Endothelial cell of hepatic sinusoid (primary cell): ENCODE measurements at regions not wholly inside any gene's neighbourhood (a gene's known extent, or its start where the extent isn't known, plus 50 kb on each side); places are given as distances from the start of the nearest gene placed in this dataset.
"Not testable (repeated sequence)": the region's sequence is repeated elsewhere in the genome, so short reads cannot be mapped to it uniquely, and the experiment has no call there.

ENCODE experiments used
- in situ Hi-C: cut with HindIII; loops from 2 replicates; pipeline ENCODE4 v1.10.0; 2017; ENCODE audit warnings: low sequenced_read_pairs

DNA sequence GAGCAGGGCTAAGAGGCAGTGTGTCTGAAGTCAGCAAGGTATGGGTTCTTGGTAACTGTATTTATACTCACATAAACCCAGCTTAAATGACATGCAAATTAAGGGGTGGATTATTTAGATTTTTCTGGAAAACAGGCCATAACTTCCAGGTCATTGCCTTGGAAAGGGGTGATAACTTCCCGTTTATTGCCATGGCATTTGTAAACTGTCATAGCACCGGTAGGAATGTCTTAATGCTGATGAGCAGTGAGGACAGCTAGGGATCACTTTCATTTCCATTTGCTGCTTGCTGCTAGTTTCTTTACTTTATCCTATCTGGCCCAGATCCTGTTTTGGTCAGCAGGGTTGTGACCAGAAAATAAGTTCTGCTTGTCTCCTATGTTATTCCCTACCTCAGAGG lies 1336.7 kb downstream of the CDH11 start:
- in situ Hi-C loops, result no loop called here

DNA sequence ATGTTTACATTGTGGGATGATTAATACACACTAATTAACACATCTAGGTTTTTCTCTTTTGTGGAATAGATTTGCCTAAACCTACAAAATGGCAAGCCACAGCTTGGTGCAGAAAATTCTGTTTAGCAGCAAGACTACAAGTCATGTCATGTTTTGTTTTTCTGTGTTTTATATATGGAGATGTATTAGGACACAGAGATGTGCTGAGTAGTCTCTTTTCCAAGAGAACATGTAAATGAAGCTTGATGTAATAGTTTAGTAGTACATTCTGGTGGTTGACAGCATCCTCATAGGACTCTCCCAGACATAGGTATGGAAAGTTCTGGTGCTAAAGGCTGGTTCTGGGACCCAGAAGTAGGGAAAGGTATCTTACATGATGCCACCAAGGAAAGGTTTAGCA lies 1345.4 kb downstream of the CDH11 start:
- in situ Hi-C loops, result no loop called here

DNA sequence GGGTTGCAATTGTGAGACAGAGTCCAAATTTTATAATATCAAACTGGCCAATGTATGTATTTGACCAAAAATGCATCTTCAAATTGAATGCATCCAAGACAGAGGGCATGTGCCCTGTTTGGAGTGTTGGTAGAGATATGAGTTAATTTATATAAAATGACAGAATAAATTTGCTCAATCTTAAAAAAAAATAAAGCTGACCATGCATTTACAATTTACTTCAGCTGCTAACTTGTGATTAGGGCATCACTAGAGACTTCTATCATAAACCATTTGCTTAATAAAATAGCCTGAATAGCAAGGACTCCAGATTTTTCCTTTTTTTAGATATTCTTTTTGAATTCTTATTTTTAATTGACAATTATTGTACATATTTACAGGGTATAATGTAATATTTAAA lies 1345.8 kb downstream of the CDH11 start:
- in situ Hi-C loops, result no loop called here

DNA sequence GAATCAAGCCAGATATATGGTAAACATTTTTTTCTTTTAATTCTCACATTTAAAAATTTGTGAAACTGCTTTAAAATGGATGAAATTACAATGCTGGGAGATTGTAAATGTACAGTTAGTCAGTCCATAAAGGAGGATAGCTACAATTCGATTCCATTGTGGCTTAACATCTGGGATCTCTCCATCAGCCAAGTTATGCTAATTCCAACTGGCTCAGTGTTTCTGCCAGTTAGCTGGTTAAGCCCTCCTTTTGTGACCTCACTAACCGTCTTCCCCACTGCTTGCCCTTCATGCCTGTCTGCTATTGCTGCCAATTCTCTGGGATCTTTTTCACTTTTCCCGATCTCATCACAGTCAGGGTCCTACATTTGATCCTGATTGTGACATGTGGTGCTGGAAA lies 1347.6 kb downstream of the CDH11 start:
- in situ Hi-C loops, result no loop called here

DNA sequence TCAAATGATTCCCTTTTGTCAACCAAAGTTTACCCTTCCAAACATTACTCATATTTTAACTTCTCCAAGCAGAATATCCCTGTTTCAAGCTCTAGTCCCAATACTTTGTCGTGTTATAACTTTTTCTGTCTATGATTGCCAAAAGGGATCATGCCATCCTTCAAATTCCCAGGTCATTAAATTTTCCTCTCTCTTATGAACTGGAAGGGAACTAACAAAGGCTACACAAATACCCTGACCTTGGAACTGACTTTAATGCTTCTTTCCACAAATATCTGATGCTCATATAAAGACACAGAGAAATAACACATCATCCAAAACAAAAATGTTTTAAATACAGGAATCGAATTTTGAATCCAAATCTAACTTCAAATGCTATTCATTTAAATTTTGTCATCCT lies 1352.7 kb downstream of the CDH11 start:
- in situ Hi-C loops, result no loop called here

DNA sequence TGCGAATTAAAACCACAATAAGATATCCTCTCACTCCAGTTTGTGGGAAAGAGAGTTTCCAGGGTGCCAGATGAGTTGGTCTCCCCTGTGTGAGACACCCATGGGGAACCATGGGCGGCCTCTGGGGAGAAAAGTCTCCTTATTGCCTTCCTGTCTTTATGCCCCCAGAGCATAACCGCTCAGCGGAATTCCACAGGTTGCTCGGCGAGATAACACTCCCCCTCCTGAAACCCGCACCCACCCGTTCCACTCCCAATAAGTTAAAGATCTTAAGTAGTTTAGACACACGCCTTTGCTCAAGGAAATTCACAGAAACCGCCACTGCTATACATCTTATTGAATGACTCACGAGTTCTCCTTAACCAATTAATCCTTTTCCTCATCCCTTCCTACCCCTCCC lies 1361.6 kb downstream of the CDH11 start:
- in situ Hi-C loops, result not testable (repeated sequence)

DNA sequence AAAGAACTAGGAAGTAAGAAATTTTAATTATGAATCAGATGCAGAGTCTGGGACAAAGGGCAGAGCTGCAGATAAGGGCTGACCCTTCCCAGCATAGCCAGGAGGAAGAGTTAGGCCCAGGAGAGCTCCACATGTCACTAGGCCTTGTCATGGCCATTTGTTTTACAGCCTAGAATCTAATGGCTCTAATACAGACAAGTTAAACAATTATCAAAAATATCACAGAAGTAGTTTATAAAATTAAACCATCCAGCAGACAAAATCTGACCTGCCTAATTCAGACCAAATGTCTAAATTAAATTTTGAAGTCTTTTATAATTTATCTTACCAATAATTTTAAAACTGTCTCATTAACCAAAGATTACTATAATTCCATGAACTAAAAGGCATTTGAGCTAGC lies 1369.5 kb downstream of the CDH11 start:
- in situ Hi-C loops, result no loop called here

DNA sequence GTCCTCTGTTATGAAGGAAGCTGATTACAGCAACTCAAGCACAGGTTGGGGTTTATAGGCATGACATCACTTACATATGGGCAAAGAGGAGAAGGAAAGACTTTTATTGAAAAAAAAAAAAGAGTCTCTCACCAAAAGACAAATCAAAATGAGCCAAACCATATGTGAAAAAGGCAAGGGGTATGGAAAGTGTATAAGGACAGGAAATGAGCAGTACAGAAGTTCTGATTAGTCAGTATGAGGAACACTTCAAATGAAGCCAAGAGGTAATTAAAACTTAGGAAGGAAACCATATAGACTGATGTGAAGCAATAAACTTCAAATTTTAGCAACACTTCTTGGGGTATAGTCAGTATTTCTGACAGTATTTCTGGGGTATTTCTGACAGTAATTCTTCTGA lies 1372.6 kb downstream of the CDH11 start:
- in situ Hi-C loops, result no loop called here

DNA sequence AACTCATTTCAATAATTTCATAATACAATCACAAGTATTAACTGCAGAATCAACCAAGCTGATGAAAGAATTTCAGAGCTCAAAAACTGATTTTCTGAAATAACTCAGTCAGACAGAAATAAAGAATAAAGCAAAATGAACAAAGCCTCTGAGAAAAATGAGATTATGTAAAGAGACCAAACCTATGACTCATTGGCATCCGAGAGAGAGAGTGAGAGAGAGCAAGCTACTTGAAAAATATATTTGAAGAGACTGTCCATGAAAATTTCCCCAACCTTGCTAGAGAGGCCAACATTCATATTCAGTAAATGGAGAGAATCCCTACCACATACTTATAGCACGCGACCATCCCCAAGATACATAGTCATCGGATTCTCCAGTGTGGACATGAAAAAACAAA lies 1376.4 kb downstream of the CDH11 start:
- in situ Hi-C loops, result no loop called here

DNA sequence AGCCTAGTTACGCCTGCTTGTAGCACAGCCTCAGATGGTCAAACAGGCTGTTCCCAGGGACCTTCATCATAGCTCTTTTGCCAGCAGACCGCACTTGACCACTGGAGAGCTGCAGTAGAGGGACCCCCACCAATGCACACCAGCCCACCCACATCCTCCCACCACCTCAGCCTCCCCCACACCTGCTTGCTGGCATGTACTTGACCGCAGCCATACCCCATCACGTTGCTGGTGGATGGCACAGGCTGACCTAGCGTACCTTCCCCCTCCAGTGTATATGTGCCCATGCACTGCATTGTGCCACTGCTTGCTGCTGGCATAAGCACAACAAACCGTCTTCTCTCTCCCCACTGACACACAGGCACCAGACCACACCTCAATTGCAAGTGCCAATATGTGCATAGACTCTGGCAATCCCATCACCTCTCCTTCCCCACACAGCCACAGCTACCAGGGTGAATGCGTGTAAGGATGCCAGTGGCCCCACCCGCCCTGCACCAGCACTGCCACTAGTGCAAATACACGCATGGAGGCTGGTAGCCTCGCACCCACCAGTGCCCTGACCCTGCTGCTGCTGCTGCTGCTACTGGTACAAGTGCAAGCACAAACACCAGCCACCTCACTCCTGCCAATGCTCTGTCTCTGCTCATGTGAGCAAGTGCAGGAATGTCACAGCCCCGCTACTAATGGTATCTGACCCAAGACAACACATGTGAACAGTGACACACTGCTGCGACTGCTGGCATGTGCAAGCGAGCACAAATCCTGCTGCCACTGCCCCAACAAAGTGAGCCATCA lies 1377.6 kb downstream of the CDH11 start:
- in situ Hi-C loops, result no loop called here

DNA sequence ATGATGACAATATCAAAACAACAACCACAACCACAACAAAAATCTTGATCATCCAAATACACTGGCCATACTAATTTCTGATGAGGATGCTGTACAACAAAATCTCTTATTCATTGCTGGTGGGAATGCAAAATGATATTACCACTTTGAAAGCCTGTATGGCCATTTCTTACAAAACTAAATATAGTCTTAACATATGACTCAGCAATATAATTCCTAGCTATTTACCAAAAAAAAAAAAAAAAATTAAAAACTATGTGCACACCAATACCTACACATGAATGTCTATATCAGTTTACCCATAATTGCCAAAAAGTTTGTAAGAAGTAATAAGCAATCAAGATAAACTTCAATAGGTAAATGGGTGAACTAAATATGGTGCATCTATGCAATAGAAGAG lies 1379.7 kb downstream of the CDH11 start:
- in situ Hi-C loops, result no loop called here

DNA sequence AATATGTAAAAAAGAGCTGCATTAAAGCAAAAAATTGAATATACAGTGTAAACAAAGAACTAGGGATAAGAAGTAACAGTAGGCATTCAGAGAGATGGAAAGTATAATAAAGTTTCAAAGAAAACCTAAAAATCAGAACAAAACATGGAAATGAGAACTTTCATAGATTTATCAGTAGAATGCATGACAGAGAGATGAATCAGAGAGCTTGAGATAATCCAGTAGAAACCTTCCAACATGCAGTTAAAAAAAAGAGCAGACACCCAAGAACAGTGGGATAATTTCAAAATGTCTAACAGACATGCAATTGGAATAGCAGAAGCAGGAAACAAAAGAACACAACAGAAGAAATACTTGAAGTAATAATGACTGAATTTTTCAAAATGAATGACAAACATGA lies 1384.2 kb downstream of the CDH11 start:
- in situ Hi-C loops, result no loop called here

DNA sequence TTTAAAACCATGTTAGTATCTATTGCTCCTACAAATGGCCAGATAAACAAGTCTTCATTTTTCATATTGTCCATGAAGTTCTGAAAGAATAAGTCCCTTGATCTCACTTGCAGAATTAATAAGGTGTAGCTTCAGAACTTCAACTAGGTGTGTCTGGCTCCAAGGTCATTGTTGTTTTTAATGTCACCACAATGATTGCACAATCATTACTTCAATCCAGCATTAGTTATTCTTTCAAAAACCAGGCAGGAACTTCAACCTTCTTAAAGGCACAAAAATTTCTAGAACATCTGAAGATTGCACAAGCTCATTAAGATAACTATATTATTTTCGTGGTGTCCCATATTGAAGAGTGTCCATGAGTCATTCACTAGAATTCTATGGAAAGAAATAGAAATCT lies 1386.4 kb downstream of the CDH11 start:
- in situ Hi-C loops, result no loop called here

DNA sequence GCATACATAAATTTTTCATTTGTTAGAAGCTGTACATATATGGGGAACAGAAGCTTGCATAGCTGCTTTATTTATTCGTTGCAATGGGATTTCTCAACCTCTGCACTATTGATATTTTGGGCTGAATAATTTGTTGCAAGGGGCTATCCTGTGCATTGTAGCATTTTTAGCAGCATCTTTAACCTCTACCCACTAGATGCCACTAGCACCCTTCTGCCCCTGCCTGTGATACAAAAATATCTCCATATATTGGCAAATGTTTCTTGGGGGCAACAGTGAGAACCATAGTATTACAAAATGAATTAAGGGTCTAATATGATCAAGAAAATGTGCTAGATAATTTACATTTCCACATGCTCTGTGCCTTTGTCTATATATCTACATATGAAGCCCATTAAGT lies 1401.0 kb downstream of the CDH11 start:
- in situ Hi-C loops, result no loop called here

DNA sequence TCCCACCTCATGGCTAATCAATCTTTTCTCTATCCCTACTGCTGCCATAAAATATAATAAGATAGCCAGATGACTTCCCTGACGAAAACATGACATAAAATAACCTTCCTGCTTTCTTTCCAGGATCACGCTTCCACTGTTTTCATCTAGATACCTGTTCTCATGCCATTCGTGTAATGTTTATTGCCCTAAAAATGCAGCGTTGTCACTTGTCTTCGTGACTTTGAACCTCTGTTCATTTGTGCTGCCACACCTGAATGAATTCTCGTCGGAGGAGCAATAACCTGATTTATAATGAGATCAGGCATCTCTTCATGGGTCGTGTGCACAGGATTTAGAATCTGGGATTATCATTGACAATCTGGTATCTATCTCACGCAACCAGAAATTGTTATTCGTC lies 1401.9 kb downstream of the CDH11 start:
- in situ Hi-C loops, result no loop called here

DNA sequence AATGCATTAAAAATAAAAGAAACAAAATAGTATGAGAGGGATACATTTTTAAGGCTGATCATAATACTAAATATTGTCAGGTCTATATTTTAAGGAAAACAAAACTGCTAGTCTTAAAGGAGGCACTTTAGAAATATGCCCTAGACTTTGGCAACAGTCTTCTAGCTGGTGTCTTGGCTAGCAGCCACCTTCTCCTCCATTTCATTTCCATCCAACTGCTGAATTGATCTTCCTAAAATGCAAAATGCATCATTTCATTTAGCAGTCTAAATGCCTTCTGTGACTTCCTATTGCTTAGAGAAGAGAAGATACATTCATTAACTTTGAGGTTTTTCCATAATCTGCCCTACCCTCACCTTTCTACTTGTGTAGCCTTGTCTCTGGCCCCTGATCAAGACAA lies 1404.1 kb downstream of the CDH11 start:
- in situ Hi-C loops, result no loop called here

DNA sequence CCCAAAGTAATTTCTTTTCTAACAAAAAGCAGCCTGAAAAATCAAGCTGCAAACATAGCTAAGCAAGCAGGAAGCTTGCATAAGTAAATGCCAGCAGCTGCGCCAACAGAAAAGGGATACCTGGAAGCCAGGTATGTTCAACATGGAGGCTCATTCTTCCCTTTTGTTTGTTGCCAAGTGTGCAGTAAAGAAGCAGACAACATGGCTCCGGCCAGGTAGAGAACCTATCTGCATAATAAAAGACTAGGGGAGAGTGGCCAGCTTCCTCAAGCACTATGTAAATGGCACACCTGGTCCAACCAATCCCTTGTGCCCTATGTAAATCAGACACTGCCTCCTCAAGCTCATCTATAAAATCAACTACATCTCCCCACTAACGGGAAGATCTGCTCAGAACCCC lies 1407.0 kb downstream of the CDH11 start:
- in situ Hi-C loops, result no loop called here

DNA sequence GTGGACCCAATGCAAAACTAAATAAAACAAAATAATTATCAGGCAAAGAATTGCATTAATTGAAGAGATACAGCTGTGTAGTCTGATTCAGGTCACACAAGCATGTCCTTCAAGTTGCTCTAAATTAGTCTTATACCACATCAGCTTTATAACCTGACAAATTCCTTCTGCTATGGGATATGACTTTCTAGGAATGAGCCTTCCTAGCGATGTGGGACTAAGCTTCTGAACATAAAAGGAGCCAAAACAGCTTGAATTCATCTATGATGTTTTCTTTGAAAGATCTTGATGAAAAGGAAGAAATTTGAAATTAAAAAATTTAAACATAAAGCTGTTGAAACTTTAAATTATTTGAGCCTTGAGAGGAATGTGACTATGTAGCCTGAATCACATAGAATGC lies 1409.1 kb downstream of the CDH11 start:
- in situ Hi-C loops, result no loop called here

DNA sequence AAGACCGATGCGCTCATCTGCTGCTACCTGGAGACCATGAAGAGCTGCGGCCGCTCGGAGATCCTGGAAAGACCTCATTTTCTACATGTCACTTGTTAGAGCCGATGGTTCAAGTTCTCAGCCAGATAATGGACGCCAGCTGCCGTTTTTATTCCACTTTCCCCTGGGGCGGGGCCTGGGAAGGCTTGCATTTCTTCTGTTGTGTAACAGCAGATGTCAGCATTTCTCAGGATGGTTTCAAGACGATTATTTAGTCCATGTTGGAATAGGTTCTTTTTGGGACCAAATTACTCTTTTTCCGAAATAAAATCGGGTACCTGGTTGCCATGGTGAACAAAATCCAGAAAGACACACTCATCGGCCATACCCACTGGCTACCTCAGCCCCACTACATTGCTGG lies 1418.3 kb downstream of the CDH11 start:
- in situ Hi-C loops, result no loop called here

DNA sequence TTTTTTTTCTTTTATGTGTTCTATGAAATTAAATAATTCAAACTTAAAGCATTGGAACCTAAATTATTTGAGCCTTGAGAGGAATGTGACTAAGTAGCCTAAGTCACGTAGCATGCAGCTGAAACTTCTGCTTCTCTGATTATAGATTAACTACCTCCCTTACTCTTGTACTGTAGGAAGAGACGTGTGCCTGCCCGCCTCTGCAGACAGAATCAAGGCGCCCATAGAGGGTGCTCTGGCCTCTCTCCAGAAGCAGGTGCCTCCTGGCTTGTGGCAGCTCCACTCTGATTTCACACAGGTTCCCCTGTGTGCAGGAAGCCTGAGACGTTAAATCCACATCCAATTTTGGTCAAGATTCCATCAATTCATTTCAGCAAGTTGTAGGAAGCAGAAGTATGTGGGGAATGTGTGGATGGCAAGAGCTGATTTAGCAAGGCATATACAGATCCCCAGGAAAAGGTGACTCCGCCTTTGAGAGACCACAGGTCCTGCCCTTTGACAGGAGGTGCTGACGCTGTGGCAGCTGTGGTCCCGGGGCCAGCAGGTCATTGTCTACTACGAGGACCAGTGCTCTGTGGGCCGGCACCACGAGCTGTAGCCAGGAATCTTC lies 1418.8 kb downstream of the CDH11 start:
- in situ Hi-C loops, result no loop called here

DNA sequence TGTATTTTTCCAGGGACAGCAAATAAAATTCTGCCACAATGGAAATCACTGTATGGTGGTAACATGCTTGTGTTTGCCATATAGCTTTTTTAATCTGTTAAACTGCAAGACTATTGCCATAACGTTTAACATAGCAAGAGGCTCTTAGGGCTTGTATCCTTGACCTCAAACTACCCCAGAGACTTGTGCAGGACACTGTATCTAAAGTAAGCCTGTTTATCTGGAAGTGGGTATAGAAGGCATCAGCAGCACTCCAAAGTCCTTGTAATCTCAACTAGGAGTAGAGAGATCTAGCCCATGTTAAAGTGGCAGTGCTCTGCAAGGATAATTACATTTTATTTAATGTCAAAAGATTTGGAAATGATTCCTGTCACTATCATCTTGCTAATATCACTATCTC lies 1424.1 kb downstream of the CDH11 start:
- in situ Hi-C loops, result no loop called here

DNA sequence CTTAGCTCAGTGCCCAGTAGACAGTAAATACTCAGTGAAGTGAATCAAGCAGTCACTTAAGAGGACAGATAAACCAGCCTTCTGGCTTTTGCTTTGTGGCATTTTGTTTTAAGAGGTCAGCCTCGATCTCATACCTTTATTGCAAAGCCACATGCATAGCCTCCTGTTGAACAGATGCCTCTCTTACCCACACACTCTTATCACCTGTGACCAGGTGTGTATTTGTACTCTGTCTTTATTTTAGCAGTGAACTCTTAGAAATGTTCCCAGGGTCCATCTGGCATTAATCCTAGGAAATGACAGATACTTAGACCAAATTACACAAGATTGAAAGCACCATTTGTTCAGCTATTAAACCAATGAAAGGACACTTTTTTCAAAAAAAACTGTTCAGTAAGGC lies 1426.5 kb downstream of the CDH11 start:
- in situ Hi-C loops, result no loop called here

DNA sequence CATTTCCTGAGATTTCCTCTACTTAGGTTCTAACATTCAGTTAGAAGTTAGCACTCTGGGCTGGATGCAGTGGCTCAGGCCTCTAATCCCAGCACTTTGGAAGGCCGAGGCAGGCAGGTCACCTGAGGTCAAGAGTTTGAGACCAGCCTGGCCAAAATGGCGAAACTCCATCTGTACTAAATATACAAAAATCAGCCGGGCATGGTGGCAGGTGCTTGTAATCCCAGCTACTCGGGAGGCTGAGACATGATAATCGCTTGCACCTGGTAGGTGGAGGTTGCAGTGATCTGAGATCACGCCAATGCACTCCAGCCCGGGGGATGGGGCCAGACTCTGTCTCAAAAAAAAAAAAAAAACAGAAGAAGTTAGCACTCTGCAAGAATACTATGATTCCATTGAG lies 1430.9 kb downstream of the CDH11 start:
- in situ Hi-C loops, result no loop called here
